ENCODE measurements at regions not wholly inside any gene's neighbourhood (a gene's known extent, or its start where the extent isn't known, plus 50 kb on each side); places are given as distances from the start of the nearest gene placed in this dataset.

GRCh38 chr13:91139232-91139631, 208.3 kb upstream of the MIR17HG start:
- TF ChIP-seq CTCF (IDR thresholded peaks at IDR 0.05; ENCODE audit: insufficient read depth, low read length, poor library complexity, severe bottlenecking) (no peak), EZH2phosphoT487 (conservative IDR thresholded peaks at IDR 0.05; ENCODE audit: low read length) (no peak)
